Motor neuron (in vitro differentiated cells): ENCODE measurements at regions not wholly inside any gene's neighbourhood (a gene's known extent, or its start where the extent isn't known, plus 50 kb on each side); places are given as distances from the start of the nearest gene placed in this dataset.
A peak's percentile ranks its signal among the peaks of the same experiment; 100 is the strongest.

ENCODE experiments used
- ATAC-seq, 8 experiments: fragments of 200-7000 bp; cut with Tn5 transposase; replicated peaks in 6 of 8; 2 replicates each; pipeline ENCODE4 v1.8.0; 2021; ENCODE audit warnings: mild to moderate bottlenecking in 8 of 8, moderate library complexity in 8 of 8
- H3K27ac ChIP-seq, 2 donors: fragments of 250-450 bp; sonication (Bioruptor Pico); 2 replicates each; pipeline ENCODE4 v1.9.0; 2021; ENCODE audit warnings: antibody characterized with exemption in 2 of 2, mild to moderate bottlenecking in 2 of 2, moderate library complexity in 1 of 2
- H3K4me1 ChIP-seq, 2 donors: fragments of 250-450 bp; sonication (Bioruptor Pico); replicated peaks in 1 of 2; 2 replicates each; pipeline ENCODE4 v1.6.1; 2021; ENCODE audit warnings: antibody characterized with exemption in 2 of 2, mild to moderate bottlenecking in 2 of 2, moderate library complexity in 1 of 2
- H3K4me3 ChIP-seq, 5 donors: fragments of 250-450 bp; sonication (Bioruptor Pico); 2 replicates each; pipeline ENCODE4 v1.9.0; 2021; ENCODE audit warnings: antibody characterized with exemption in 5 of 5, mild to moderate bottlenecking in 5 of 5, moderate library complexity in 4 of 5
- WGBS, 10 experiments: fragments of 450-650 bp; shearing (Covaris generic); methylation state at CpG; one replicate each; pipeline ENCODE4 v1.0.0; 2022; 5-methylcytosine and 5-hydroxymethylcytosine counted together
- in situ Hi-C, 9 experiments: fragments of 400-800 bp; cut with MboI; loops; one replicate each; pipeline ENCODE4 v1.15.0; 2021; ENCODE audit warnings: low sequenced_read_pairs in 9 of 9, low pct_unique_long_range_greater_than_20kb in 2 of 9; ENCODE audit not compliant: unreplicated experiment in 9 of 9

DNA sequence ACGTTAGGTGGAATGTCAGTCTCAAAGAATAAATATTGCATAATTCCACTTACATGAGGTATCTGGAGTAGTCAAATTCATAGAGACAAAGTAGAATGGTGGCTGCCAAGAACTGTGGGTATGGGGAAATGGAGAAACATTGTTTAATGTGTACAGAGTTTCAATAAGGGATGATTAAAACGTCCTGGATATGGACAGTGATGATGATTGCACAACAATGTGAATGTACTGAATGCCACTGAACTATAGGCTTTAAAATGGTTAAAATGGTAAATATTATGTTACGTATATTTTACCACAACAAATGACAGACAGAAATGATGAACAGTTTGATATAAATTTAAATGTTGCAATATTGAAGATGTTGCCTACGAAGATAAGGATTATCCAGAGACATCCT is 602.0 kb upstream of the PKDCC start:
- WGBS, 10 experiments: 0 to 100% (median 68%) methylated on average over 1 to 4 of the region's 4 CpGs
- in situ Hi-C loops: no loop called here
- H3K4me3 ChIP-seq: no peak overlapping the region

DNA sequence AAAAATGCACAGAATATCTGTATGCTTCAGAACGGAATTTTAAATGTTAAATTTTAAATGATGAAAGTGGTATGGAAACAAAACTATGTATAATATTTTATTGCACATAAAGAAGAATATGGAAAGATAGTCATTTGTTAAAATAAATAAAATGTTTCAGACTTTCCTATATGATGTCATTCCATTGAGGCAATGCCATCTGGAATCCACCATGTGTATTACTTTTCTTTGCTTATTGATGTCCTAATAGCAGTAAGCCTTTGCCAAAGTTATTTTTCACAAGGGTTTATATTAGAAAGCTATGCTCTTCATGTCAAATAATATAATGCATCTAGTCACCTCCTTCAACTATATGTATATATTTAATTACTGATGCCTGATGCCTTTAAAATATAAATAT is 601.6 kb upstream of the PKDCC start:
- Histone ChIP-seq H3K27ac (no peak overlapping the region), H3K4me1 (peaks cover 0 to 7% of the 10 kb centered on the region in 2 donors), H3K4me3 (no peak overlapping the region)
- in situ Hi-C loops: no loop called here
- WGBS, 10 experiments: 0 to 100% (median 69%) methylated on average over 1 of the region's 1 CpG; no CpG with 5 or more reads in 1 of the 10 experiments
- no peak for ATAC-seq

More for the DNA sequence above, 602.0 kb upstream of the PKDCC start:
- Histone ChIP-seq H3K27ac (no peak overlapping the region), H3K4me1 (peaks cover 0 to 7% of the 10 kb centered on the region in 2 donors)
- ATAC-seq: no peak

DNA sequence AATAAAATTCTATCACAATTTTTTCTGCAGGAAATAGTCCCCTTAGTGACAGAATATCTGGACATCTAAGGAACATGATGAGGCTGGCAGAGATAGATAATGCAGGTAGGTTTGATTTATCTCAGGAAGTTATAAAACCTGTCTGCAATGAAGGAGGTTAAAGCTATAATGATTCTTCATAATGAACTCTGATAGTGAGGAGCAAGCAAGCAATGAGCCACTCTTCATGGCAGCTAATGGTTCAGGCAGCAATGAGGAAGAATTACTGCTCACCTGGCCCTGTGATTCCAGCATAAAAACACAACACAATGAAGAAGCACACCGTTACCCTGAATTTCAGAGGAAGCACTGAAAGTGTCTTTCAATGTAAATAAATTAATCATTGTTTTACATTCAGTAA is 599.6 kb upstream of the PKDCC start:
- H3K4me3 ChIP-seq: no peak overlapping the region
- ATAC-seq: peak in 1 of 8 experiments; percentile 66
- in situ Hi-C loops: no loop called here

DNA sequence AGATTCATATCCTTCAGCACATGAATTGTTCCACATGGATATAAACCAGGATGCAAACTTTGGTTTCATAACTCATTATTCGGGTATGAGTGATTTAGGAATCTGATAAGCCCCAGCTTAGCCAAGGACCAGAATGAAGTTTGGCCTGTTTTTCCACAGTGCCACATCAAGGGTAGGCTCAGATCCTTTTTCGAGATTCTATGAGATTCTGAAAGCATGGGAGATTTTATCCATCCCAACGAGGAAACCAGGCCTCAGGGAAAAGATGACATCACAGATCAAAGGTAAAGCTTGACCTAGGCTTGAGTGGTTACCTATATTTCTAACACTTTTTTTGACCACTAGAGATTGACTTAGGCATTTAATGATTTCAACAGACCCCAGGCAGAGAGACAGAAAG is 590.8 kb upstream of the PKDCC start:
- WGBS, 10 experiments: 0 to 100% (median 68%) methylated on average over 1 to 3 of the region's 3 CpGs; no CpG with 5 or more reads in 2 of the 10 experiments
- no peak for ATAC-seq
- in situ Hi-C loops: no loop called here
- H3K4me1 ChIP-seq: no peaks in the 10 kb centered on the region
- H3K4me3 ChIP-seq: no peak overlapping the region
- H3K27ac ChIP-seq: no peak overlapping the region

More for the DNA sequence above, 599.6 kb upstream of the PKDCC start:
- WGBS, 10 experiments: 0 to 100% (median 66%) methylated on average over 1 of the region's 1 CpG; no CpG with 5 or more reads in 2 of the 10 experiments
- H3K4me1 ChIP-seq: peaks cover 0 to 7% of the 10 kb centered on the region in 2 donors
- no peak overlapping the region for H3K27ac ChIP-seq

DNA sequence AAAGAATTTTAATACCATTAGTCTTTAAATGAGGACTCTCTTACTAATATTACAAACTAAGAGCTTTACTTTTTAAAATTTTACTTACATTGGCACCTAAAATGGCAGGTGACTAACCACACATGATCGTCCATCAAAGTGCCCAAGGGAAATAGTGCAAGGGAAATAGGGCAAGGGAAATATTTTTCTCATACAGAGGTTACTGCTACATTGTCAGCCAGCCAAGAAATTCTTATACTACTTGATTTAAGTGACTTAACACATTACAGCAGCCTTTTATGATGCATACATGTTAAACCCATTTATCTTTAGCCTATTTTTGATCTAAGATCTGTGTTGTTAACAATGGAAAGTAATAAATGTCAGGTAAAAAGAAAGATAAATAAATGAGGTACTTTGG is 587.2 kb upstream of the PKDCC start:
- H3K4me3 ChIP-seq: no peak overlapping the region
- no peak overlapping the region for H3K27ac ChIP-seq
- H3K4me1 ChIP-seq: no peaks in the 10 kb centered on the region
- in situ Hi-C loops: no loop called here
- ATAC-seq: no peak
- WGBS, 10 experiments: 0 to 100% (median 43%) methylated on average over 1 of the region's 1 CpG; no CpG with 5 or more reads in 1 of the 10 experiments

DNA sequence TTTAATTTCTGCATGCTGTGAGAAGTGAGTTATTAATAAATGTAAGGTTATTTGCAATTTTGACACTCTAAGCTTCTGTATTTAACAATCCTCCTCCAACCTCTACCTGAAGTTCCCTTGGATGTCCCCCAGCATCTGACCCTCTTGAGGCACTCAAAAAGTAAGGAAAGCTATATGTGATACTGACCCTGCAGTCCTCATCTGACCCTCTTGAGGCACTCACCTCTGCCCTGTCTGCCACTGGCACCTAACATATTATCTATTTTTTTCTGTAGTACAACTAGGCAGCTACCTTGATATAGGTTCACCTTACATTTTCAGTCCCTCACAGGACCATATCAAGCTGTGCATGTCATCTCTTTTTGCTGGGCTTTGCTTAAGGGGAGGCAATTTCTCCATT is 583.4 kb upstream of the PKDCC start:
- in situ Hi-C loops: no loop called here
- Histone ChIP-seq H3K4me1 (no peaks in the 10 kb centered on the region), H3K4me3 (no peak overlapping the region), H3K27ac (no peak overlapping the region)
- ATAC-seq: no peak

DNA sequence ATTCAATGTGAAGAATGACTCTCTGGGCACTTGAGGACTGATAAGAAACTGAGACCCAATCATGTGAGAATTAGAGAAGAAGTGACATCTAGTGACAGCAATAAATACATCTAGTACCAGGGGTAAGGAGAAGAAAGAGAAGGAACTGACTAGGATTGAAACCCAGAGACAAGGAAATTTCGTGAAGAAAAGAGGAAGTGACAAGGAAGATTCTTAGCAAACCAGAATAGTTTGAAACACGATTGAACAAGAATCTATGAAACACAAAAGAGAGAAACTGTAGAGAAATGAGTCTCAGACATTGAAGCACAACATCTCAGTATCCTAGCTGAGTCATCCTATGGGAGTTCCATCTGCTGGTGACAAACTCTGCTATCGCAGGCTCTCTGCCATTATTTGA is 571.9 kb upstream of the PKDCC start:
- Histone ChIP-seq H3K4me3 (no peak overlapping the region), H3K4me1 (no peaks in the 10 kb centered on the region), H3K27ac (no peak overlapping the region)
- 0 to 91% (median 63%) methylated on average over 2 to 3 of the region's 3 CpGs for WGBS, 10 experiments
- in situ Hi-C loops: no loop called here
- no peak for ATAC-seq

DNA sequence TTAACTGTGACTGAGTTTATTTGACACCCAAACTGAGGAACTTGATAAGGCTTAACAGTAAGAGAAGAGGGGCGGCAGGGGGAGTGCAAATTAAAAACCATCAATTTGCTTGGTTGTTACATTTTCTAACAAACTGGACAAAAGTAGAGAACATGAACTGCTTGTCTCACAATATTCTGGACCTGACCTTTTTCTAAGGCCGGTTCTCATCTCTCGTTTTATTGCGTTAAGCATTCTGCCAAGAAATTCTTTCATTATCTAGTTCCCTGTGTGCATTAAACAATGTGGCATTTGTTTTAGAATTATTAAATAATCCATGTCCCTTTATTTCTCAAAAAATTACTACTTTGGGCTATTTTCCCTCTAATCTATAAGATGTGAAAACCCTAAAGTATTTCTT is 565.2 kb upstream of the PKDCC start:
- in situ Hi-C loops: no loop called here
- no peak for ATAC-seq
- WGBS, 10 experiments: 18 to 94% (median 90%) methylated on average over 3 to 4 of the region's 4 CpGs; no CpG with 5 or more reads in 1 of the 10 experiments
- H3K4me1 ChIP-seq: peaks cover 0 to 13% of the 10 kb centered on the region in 2 donors
- no peak overlapping the region for H3K27ac ChIP-seq
- H3K4me3 ChIP-seq: no peak overlapping the region

DNA sequence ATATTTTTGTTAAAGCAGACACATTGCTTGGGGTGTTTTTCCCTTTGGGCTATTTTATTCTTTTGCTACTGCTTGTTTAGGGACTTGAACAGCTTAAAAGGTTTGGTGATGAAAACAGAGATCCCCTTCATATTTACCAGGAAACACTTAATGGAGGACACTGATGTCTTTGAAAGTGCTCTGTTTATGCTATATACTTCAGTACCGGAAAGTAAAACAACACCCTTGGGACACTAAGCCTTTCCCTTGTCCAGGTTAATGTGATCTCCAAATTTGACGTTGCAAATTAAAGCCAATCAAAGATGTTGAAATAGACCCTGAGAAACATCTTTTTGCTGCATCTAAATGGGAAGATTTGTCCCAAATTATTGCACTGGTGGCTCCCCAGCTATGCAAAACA is 564.6 kb upstream of the PKDCC start:
- Histone ChIP-seq H3K4me1 (peaks cover 0 to 13% of the 10 kb centered on the region in 2 donors), H3K4me3 (no peak overlapping the region), H3K27ac (no peak overlapping the region)
- no peak for ATAC-seq
- 30 to 100% (median 80%) methylated on average over 2 of the region's 2 CpGs; no CpG with 5 or more reads in 1 of the 10 experiments for WGBS, 10 experiments
- in situ Hi-C loops: no loop called here

DNA sequence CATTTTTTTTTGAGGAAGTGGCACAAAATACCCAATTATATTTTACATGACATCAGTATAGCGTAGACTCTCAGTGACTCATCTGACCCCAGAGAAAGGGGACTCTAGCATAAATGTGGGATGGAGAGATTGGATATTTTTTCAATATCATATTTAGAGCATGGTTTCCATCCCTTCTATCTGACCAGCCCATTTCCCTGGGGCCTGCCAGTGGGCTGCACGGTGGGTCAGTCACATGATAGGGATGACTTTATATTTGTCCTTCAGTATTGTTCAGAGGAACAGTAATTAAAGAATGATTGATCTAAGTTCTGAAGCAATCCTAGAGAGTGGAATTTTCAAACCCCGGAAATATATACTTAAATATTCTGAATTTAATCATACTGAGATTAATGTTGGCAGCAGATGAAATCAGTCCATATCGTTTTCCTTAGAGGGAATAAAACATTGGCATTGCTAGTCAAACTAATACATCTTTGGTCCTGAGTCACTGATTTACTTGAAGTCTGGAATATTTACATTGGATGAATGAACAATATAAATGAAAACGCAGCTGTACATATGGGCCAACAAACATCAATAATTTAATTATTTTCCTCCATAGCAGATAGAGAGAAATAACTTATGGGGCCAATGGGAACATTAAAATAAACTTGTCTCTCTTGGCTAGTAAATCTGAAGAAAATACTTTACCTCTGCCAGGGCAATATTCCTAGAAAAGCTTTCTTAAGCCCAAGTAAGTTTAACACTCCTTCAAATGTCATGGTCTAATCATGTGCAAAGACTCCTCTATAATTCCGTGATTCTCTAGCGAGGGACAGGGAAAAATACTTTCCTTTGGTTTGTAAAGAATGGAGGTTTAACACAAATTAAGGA is 563.6 kb upstream of the PKDCC start:
- Histone ChIP-seq H3K4me1 (peaks cover 0 to 13% of the 10 kb centered on the region in 2 donors), H3K27ac (no peak overlapping the region), H3K4me3 (no peak overlapping the region)
- peak in 5 of 8 experiments; percentile 84 to 97 (median 95) for ATAC-seq
- in situ Hi-C loops: no loop called here
- 13 to 71% (median 56%) methylated on average over 3 to 7 of the region's 7 CpGs for WGBS, 10 experiments

DNA sequence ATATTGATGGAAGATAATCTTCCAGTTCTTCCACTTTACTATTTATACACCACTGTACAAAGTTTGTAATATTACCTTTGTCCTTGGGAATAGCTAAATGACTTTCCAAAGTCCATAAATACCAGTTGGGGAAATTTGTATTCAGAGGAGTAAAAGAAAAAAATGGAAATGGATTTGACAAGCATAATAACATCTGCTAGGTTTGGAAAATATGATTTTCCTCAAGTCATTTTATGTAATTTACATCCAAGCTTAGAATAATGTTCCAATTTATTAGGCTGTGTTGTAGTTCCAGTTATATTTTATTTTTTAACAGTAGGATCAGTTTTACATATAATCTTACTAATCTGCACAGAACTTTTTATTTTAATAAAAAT is 563.0 kb upstream of the PKDCC start:
- Histone ChIP-seq H3K27ac (no peak overlapping the region), H3K4me1 (peaks cover 0 to 13% of the 10 kb centered on the region in 2 donors), H3K4me3 (no peak overlapping the region)
- no peak for ATAC-seq
- in situ Hi-C loops: no loop called here

DNA sequence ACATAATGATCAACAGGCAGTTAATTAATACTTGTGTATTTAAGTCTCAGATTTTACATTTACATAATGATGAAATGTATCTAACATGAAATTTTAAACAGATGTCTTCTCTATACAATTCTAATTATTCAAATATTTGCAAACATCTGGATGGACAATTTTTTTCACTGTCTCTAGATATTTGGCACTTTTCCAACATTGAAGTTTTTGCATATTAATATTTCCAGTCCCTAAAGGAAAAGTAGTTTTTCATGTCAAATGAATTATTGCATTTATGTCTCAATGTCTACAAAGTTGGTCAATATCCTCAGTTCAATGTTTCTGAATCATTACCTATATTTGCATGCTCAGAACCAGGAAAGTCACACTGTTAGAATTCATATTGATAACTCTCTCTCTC is 560.9 kb upstream of the PKDCC start:
- Histone ChIP-seq H3K4me1 (peaks cover 0 to 13% of the 10 kb centered on the region in 2 donors), H3K4me3 (no peak overlapping the region), H3K27ac (no peak overlapping the region)
- ATAC-seq: no peak
- in situ Hi-C loops: no loop called here

DNA sequence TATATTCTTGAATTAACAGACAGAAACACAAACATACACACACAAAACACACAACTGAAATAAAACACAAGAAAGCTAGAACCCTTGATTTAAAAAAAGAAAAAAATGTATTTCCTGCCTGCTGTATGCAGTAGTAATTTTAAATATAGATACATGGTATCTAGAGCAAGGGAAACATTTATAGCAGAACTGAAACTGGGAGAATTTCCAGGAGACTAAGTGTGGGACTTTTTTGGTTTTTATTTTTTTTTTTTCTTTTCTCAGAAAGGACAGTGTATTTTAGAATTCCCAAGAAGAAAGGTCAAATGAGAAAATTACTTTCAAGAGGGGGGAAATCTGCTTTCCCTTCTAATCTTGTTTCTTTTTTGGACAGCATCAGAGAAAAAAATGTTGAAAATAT is 558.9 kb upstream of the PKDCC start:
- H3K27ac ChIP-seq: no peak overlapping the region
- H3K4me1 ChIP-seq: peaks cover 0 to 4% of the 10 kb centered on the region in 2 donors
- no peak for ATAC-seq
- in situ Hi-C loops: no loop called here
- no peak overlapping the region for H3K4me3 ChIP-seq

DNA sequence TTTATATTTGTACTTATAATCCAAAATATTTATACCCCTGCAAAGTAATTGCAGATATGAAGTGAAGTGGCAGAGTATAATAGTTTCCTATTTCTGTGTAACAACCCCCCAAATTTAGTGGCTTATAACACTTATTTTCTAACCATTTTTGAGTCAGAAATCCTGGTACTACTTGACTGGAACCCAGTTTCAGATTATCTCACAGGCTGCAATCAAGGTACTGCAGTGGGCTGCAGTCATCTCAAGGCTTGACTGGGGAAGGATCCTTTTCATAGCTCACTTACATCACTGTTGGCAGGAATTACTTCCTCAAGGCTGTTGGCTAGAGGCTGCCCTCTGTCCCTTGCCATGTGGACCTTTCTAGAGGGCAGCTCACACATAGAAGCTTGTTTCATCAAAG is 558.2 kb upstream of the PKDCC start:
- no peak overlapping the region for H3K27ac ChIP-seq
- peaks cover 0 to 2% of the 10 kb centered on the region in 2 donors for H3K4me1 ChIP-seq
- ATAC-seq: no peak
- in situ Hi-C loops: no loop called here
- no peak overlapping the region for H3K4me3 ChIP-seq
